WTC11 (cell line): ENCODE measurements at regions not wholly inside any gene's neighbourhood (a gene's known extent, or its start where the extent isn't known, plus 50 kb on each side); places are given as distances from the start of the nearest gene placed in this dataset.

ENCODE experiments used
- ATAC-seq: fragments of 200-7000 bp; cut with Tn5 transposase; 2 replicates; pipeline ENCODE4 v1.10.0; 2021; ENCODE audit warnings: mild to moderate bottlenecking, moderate library complexity
- CTCF ChIA-PET: fragments of 300-600 bp; sonication (Branson Sonifier 250); formaldehyde crosslinking; loops from one replicate; lab custom pipeline; 2021; ENCODE audit warnings: antibody characterized with exemption; lab: Charles Lee
- POLR2A ChIA-PET: fragments of 350-600 bp; sonication (Branson Sonifier 250); formaldehyde crosslinking; loops from one replicate; lab custom pipeline; 2021; ENCODE audit warnings: antibody characterized with exemption; lab: Charles Lee
- DNase-seq: peaks from one replicate; pipeline ENCODE4 v3.0.0; 2021; ENCODE audit warnings: low spot score
- H3K27ac Mint-ChIP-seq: 2 replicates; pipeline ENCODE4 v1.8.0; 2021; ENCODE audit warnings: mixed read lengths
- H3K27me3 Mint-ChIP-seq: 2 replicates; pipeline ENCODE4 v1.8.0; 2021; ENCODE audit warnings: low read depth, mild to moderate bottlenecking, moderate library complexity, mixed read lengths
- H3K36me3 Mint-ChIP-seq: 2 replicates; pipeline ENCODE4 v1.8.0; 2021; ENCODE audit warnings: mixed read lengths
- H3K4me1 Mint-ChIP-seq: 2 replicates; pipeline ENCODE4 v1.8.0; 2022; ENCODE audit warnings: mixed read lengths
- H3K4me3 Mint-ChIP-seq: 2 replicates; pipeline ENCODE4 v1.8.0; 2021; ENCODE audit warnings: mild to moderate bottlenecking, moderate library complexity, mixed read lengths
- H3K9me3 Mint-ChIP-seq: 2 replicates; pipeline ENCODE4 v1.8.0; 2021; ENCODE audit warnings: mixed read lengths
- CREM ChIP-seq: sonication (generic); formaldehyde crosslinking; IDR thresholded peaks from 2 replicates; pipeline ENCODE4 v1.8.1; 2022; ENCODE audit warnings: mild to moderate bottlenecking, missing genetic modification reagents, moderate library complexity
- FOXJ3 ChIP-seq: sonication (generic); formaldehyde crosslinking; IDR thresholded peaks from 2 replicates; pipeline ENCODE4 v1.9.0; 2021; ENCODE audit warnings: missing genetic modification reagents, mild to moderate bottlenecking, borderline replicate concordance
- FOXP1 ChIP-seq: sonication (generic); formaldehyde crosslinking; IDR thresholded peaks from 2 replicates; pipeline ENCODE4 v1.8.0; 2022; ENCODE audit warnings: missing genetic modification reagents, mild to moderate bottlenecking, moderate library complexity, borderline replicate concordance
- GTF2I ChIP-seq: fragments of 250-450 bp; sonication (Bioruptor Pico); conservative IDR thresholded peaks from 2 replicates; pipeline ENCODE4 v1.4.0; 2021; ENCODE audit warnings: mild to moderate bottlenecking
- KAT7 ChIP-seq: sonication (generic); formaldehyde crosslinking; IDR thresholded peaks from 2 replicates; pipeline ENCODE4 v1.8.1; 2023; ENCODE audit warnings: missing genetic modification reagents, mild to moderate bottlenecking, borderline replicate concordance
- MXD4 ChIP-seq: fragments of 250-450 bp; sonication (Bioruptor Pico); IDR thresholded peaks from 2 replicates; pipeline ENCODE4 v1.8.0; 2021; ENCODE audit warnings: mild to moderate bottlenecking, moderate library complexity, borderline replicate concordance
- MYBL2 ChIP-seq: sonication (generic); formaldehyde crosslinking; IDR thresholded peaks from 2 replicates; pipeline ENCODE4 v1.8.1; 2023; ENCODE audit warnings: mild to moderate bottlenecking, moderate library complexity, missing genetic modification reagents
- OVOL2 ChIP-seq: fragments of 250-450 bp; sonication (Bioruptor Pico); IDR thresholded peaks from 2 replicates; pipeline ENCODE4 v1.9.0; 2021; ENCODE audit warnings: mild to moderate bottlenecking, borderline replicate concordance
- TEAD4 ChIP-seq: sonication (generic); formaldehyde crosslinking; IDR thresholded peaks from 2 replicates; pipeline ENCODE4 v1.8.0; 2022; ENCODE audit warnings: mild to moderate bottlenecking, missing genetic modification reagents
- TP53 ChIP-seq: sonication (generic); formaldehyde crosslinking; IDR thresholded peaks from 2 replicates; pipeline ENCODE4 v1.8.1; 2023; ENCODE audit warnings: mild to moderate bottlenecking, missing genetic modification reagents
- ZNF232 ChIP-seq: sonication (generic); formaldehyde crosslinking; IDR thresholded peaks from 2 replicates; pipeline ENCODE4 v1.8.0; 2022; ENCODE audit warnings: mild to moderate bottlenecking, missing genetic modification reagents
- ZNF263 ChIP-seq: sonication (generic); formaldehyde crosslinking; IDR thresholded peaks from 2 replicates; pipeline ENCODE4 v1.8.1; 2022; ENCODE audit warnings: low read depth, mild to moderate bottlenecking, moderate library complexity, missing genetic modification reagents
- TF ChIP-seq, protein P1 (sequence below): sonication (generic); formaldehyde crosslinking; IDR thresholded peaks from 2 replicates; pipeline ENCODE4 v1.8.0; 2023; ENCODE audit warnings: missing genetic modification reagents, mild to moderate bottlenecking, borderline replicate concordance
- TF ChIP-seq, protein P2 (sequence below): sonication (generic); formaldehyde crosslinking; IDR thresholded peaks from 2 replicates; pipeline ENCODE4 v1.8.0; 2023; ENCODE audit warnings: missing genetic modification reagents
- TF ChIP-seq, protein P3 (sequence below): sonication (generic); formaldehyde crosslinking; IDR thresholded peaks from 2 replicates; pipeline ENCODE4 v1.8.1; 2023; ENCODE audit warnings: mild to moderate bottlenecking, moderate library complexity, missing genetic modification reagents
- TF ChIP-seq, protein P4 (sequence below): fragments of 250-450 bp; sonication (Bioruptor Pico); IDR thresholded peaks from 2 replicates; pipeline ENCODE4 v1.8.0; 2021; ENCODE audit warnings: mild to moderate bottlenecking
- TF ChIP-seq, protein P5 (sequence below): fragments of 250-450 bp; sonication (Bioruptor Pico); IDR thresholded peaks from 2 replicates; pipeline ENCODE4 v1.9.0; 2021; ENCODE audit warnings: mild to moderate bottlenecking
- TF ChIP-seq, protein P6 (sequence below): sonication (generic); formaldehyde crosslinking; IDR thresholded peaks from 2 replicates; pipeline ENCODE4 v1.8.0; 2022; ENCODE audit warnings: mild to moderate bottlenecking, missing genetic modification reagents
- TF ChIP-seq, protein P7 (sequence below): sonication (generic); formaldehyde crosslinking; IDR thresholded peaks from 2 replicates; pipeline ENCODE4 v1.8.1; 2022; ENCODE audit warnings: missing genetic modification reagents, borderline replicate concordance
- TF ChIP-seq, protein P8 (sequence below): sonication (generic); formaldehyde crosslinking; IDR thresholded peaks from 2 replicates; pipeline ENCODE4 v1.8.1; 2023; ENCODE audit warnings: mild to moderate bottlenecking, missing genetic modification reagents

DNA sequence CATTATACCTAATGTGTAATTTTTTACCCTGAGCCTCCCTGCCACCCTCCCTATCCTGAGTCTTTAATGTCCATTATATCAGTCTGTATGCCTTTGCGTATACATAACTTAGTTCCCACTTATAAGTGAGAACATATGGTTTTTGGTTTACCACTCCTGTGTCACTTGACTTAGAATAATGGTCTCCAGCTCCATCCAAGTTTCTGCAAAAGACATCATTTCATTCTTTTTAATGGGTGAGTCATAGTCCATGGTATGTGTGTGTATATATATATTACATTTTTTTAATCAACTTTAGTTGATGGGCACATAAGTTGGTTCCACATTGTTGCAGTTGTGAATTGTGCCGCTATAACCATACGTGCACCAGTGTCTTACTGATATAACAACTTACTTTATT is 477.1 kb upstream of the NEGR1 start (continued):
- TF ChIP-seq KAT7 (CRISPR knock-in tag), result no peak
- TF ChIP-seq, protein P1, sequence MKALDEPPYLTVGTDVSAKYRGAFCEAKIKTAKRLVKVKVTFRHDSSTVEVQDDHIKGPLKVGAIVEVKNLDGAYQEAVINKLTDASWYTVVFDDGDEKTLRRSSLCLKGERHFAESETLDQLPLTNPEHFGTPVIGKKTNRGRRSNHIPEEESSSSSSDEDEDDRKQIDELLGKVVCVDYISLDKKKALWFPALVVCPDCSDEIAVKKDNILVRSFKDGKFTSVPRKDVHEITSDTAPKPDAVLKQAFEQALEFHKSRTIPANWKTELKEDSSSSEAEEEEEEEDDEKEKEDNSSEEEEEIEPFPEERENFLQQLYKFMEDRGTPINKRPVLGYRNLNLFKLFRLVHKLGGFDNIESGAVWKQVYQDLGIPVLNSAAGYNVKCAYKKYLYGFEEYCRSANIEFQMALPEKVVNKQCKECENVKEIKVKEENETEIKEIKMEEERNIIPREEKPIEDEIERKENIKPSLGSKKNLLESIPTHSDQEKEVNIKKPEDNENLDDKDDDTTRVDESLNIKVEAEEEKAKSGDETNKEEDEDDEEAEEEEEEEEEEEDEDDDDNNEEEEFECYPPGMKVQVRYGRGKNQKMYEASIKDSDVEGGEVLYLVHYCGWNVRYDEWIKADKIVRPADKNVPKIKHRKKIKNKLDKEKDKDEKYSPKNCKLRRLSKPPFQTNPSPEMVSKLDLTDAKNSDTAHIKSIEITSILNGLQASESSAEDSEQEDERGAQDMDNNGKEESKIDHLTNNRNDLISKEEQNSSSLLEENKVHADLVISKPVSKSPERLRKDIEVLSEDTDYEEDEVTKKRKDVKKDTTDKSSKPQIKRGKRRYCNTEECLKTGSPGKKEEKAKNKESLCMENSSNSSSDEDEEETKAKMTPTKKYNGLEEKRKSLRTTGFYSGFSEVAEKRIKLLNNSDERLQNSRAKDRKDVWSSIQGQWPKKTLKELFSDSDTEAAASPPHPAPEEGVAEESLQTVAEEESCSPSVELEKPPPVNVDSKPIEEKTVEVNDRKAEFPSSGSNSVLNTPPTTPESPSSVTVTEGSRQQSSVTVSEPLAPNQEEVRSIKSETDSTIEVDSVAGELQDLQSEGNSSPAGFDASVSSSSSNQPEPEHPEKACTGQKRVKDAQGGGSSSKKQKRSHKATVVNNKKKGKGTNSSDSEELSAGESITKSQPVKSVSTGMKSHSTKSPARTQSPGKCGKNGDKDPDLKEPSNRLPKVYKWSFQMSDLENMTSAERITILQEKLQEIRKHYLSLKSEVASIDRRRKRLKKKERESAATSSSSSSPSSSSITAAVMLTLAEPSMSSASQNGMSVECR (CRISPR knock-in tag), result no peak
- TF ChIP-seq CREM, result no peak

DNA sequence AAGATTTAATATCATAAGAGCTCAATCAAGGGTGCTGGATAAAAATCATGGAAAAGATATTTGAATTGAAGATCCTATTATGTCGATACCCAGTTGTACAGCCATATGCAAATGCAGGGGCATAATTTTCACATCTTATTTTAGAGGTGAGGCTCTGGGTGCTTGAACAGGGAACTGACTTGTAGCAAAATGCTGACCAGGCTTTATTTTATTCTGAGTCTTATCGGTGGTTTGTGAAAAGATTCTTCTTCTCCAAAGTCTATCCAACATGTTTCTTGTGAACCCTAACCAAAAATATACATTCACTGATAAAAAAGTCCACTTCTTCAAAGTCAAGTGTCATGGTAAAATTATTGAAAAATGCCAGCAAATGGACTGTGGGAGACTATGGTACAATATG is 475.5 kb upstream of the NEGR1 start:
- POLR2A ChIA-PET, result no interaction called here
- H3K4me3 Mint-ChIP-seq, result no peak overlapping the region
- DNase-seq (no peak), ATAC-seq (no peak)
- peaks cover 8% of the 10 kb centered on the region for H3K4me1 Mint-ChIP-seq
- peaks cover 29% of the 10 kb centered on the region for H3K9me3 Mint-ChIP-seq
- H3K27me3 Mint-ChIP-seq, result no peaks in the 10 kb centered on the region
- CTCF ChIA-PET, result no interaction called here
- TF ChIP-seq, protein P2, sequence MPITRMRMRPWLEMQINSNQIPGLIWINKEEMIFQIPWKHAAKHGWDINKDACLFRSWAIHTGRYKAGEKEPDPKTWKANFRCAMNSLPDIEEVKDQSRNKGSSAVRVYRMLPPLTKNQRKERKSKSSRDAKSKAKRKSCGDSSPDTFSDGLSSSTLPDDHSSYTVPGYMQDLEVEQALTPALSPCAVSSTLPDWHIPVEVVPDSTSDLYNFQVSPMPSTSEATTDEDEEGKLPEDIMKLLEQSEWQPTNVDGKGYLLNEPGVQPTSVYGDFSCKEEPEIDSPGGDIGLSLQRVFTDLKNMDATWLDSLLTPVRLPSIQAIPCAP (CRISPR knock-in tag), result no peak
- TF ChIP-seq FOXP1 (CRISPR knock-in tag) (no peak), ZNF263 (no peak), GTF2I (CRISPR knock-in tag) (no peak), TP53 (no peak), ZNF232 (CRISPR knock-in tag) (no peak), OVOL2 (CRISPR knock-in tag) (no peak)
- TF ChIP-seq, protein P3, sequence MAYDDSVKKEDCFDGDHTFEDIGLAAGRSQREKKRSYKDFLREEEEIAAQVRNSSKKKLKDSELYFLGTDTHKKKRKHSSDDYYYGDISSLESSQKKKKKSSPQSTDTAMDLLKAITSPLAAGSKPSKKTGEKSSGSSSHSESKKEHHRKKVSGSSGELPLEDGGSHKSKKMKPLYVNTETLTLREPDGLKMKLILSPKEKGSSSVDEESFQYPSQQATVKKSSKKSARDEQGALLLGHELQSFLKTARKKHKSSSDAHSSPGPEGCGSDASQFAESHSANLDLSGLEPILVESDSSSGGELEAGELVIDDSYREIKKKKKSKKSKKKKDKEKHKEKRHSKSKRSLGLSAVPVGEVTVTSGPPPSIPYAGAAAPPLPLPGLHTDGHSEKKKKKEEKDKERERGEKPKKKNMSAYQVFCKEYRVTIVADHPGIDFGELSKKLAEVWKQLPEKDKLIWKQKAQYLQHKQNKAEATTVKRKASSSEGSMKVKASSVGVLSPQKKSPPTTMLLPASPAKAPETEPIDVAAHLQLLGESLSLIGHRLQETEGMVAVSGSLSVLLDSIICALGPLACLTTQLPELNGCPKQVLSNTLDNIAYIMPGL (CRISPR knock-in tag), result no peak
- TF ChIP-seq, protein P4, sequence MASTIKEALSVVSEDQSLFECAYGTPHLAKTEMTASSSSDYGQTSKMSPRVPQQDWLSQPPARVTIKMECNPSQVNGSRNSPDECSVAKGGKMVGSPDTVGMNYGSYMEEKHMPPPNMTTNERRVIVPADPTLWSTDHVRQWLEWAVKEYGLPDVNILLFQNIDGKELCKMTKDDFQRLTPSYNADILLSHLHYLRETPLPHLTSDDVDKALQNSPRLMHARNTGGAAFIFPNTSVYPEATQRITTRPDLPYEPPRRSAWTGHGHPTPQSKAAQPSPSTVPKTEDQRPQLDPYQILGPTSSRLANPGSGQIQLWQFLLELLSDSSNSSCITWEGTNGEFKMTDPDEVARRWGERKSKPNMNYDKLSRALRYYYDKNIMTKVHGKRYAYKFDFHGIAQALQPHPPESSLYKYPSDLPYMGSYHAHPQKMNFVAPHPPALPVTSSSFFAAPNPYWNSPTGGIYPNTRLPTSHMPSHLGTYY (CRISPR knock-in tag), result no peak
- TF ChIP-seq, protein P5, sequence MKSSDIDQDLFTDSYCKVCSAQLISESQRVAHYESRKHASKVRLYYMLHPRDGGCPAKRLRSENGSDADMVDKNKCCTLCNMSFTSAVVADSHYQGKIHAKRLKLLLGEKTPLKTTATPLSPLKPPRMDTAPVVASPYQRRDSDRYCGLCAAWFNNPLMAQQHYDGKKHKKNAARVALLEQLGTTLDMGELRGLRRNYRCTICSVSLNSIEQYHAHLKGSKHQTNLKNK (CRISPR knock-in tag), result no peak
- H3K36me3 Mint-ChIP-seq, result peaks cover 6% of the 10 kb centered on the region
- H3K27ac Mint-ChIP-seq, result no peak overlapping the region

DNA sequence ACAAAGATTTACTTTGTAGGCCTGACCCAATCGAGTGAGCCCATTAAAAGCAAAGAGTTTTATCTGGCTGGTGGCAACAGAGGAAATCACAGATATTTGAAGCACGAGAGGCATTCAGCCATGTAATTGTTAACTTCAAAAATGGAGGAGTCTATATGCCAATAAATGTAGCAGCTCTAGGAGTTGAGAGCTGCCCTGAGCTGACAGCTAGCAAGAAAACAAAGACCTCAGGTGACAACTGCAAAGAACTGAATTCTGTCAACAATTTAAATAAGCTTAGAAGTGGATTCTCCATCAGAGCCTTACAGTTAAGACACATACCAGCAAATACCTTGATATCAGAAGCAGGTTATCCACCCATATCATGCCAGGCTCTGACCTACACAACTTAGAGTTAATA is 463.1 kb upstream of the NEGR1 start:
- Mint-ChIP-seq H3K4me1 (no peaks in the 10 kb centered on the region), H3K9me3 (no peaks in the 10 kb centered on the region), H3K27me3 (no peaks in the 10 kb centered on the region), H3K4me3 (no peak overlapping the region), H3K36me3 (no peaks in the 10 kb centered on the region), H3K27ac (no peak overlapping the region)
- DNase-seq (no peak), ATAC-seq (no peak)
- ChIA-PET POLR2A (no interaction called here), CTCF (no interaction called here)
- TF ChIP-seq FOXJ3 (no peak), MXD4 (CRISPR knock-in tag) (no peak), MYBL2 (CRISPR knock-in tag) (no peak), TEAD4 (CRISPR knock-in tag) (no peak)
- TF ChIP-seq, protein P6, sequence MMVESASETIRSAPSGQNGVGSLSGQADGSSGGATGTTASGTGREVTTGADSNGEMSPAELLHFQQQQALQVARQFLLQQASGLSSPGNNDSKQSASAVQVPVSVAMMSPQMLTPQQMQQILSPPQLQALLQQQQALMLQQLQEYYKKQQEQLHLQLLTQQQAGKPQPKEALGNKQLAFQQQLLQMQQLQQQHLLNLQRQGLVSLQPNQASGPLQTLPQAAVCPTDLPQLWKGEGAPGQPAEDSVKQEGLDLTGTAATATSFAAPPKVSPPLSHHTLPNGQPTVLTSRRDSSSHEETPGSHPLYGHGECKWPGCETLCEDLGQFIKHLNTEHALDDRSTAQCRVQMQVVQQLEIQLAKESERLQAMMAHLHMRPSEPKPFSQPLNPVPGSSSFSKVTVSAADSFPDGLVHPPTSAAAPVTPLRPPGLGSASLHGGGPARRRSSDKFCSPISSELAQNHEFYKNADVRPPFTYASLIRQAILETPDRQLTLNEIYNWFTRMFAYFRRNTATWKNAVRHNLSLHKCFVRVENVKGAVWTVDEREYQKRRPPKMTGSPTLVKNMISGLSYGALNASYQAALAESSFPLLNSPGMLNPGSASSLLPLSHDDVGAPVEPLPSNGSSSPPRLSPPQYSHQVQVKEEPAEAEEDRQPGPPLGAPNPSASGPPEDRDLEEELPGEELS, result no peak
- TF ChIP-seq, protein P7, sequence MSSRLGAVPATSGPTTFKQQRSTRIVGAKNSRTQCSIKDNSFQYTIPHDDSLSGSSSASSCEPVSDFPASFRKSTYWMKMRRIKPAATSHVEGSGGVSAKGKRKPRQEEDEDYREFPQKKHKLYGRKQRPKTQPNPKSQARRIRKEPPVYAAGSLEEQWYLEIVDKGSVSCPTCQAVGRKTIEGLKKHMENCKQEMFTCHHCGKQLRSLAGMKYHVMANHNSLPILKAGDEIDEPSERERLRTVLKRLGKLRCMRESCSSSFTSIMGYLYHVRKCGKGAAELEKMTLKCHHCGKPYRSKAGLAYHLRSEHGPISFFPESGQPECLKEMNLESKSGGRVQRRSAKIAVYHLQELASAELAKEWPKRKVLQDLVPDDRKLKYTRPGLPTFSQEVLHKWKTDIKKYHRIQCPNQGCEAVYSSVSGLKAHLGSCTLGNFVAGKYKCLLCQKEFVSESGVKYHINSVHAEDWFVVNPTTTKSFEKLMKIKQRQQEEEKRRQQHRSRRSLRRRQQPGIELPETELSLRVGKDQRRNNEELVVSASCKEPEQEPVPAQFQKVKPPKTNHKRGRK (CRISPR knock-in tag), result no peak
- TF ChIP-seq, protein P8, sequence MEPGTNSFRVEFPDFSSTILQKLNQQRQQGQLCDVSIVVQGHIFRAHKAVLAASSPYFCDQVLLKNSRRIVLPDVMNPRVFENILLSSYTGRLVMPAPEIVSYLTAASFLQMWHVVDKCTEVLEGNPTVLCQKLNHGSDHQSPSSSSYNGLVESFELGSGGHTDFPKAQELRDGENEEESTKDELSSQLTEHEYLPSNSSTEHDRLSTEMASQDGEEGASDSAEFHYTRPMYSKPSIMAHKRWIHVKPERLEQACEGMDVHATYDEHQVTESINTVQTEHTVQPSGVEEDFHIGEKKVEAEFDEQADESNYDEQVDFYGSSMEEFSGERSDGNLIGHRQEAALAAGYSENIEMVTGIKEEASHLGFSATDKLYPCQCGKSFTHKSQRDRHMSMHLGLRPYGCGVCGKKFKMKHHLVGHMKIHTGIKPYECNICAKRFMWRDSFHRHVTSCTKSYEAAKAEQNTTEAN, result no peak
